ENCODE measurements at regions not wholly inside any gene's neighbourhood (a gene's known extent, or its start where the extent isn't known, plus 50 kb on each side); places are given as distances from the start of the nearest gene placed in this dataset.

DNA sequence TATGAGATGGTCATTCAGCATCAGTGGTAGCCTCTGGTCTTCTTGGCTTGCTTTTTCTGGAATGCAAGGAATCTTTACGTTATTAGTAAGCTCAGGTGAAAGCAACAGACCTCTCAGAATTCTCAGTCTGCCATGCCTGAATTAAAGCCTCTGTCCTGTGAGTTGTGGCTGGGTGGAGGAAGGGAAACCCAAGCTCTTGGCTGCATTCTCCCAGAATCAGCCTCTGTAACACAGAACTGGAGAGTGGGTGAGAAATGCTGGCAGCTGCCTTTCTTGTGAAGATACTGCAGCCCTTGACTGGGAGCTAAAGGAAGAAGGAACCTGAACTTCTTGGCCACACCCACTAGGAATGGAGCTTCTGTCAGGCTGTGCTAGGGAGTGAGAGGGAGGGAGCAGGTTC lies 505.8 kb downstream of the EPHA3 start:
- H3K79me2 ChIP-seq (ENCODE audit: insufficient read depth, low read length) = no peaks in the 10 kb centered on the region
- H3K27ac ChIP-seq (ENCODE audit: extremely low read length, insufficient read depth, low read length) = no peak overlapping the region
- H3K9ac ChIP-seq (ENCODE audit: insufficient read depth, low read depth, low read length) = no peak overlapping the region
- no peaks in the 10 kb centered on the region for H3K4me1 ChIP-seq (ENCODE audit: insufficient read depth, low read length)
- TF ChIP-seq NR2F2 (IDR thresholded peaks at IDR 0.05; ENCODE audit: borderline replicate concordance, low read depth) (no peak), SATB2 (CRISPR knock-in tag; IDR thresholded peaks at IDR 0.05) (no peak), RARA (CRISPR knock-in tag; IDR thresholded peaks at IDR 0.05) (no peak), AGO1 (IDR thresholded peaks at IDR 0.05; ENCODE audit: low read depth, low read length, poor library complexity, severe bottlenecking) (no peak), IKZF1 (IDR thresholded peaks at IDR 0.05) (no peak), NFIC (IDR thresholded peaks at IDR 0.05; ENCODE audit: low read length) (no peak), ZIK1 (CRISPR knock-in tag; IDR thresholded peaks at IDR 0.05; ENCODE audit: borderline replicate concordance, low read depth) (no peak), SUZ12 (IDR thresholded peaks at IDR 0.05; ENCODE audit: low read depth, low read length) (no peak), HOXA9 (CRISPR knock-in tag; IDR thresholded peaks at IDR 0.05; ENCODE audit: borderline replicate concordance) (no peak)
- POLR2A ChIA-PET = no interaction called here
- no peak overlapping the region for H2AFZ ChIP-seq (ENCODE audit: low read length)
- DNase-seq (ENCODE audit: low spot score) (no peak), FAIRE-seq (no peak), ATAC-seq (no peak)
- CTCF ChIA-PET (ENCODE audit: low intra/inter-chr PET ratio, low total read pairs) = no interaction called here
- in situ Hi-C loops (cut with HindIII; ENCODE audit: extremely low pct_ligation_motif_present, low pct_unique_long_range_greater_than_20kb) (no loop called here), intact Hi-C loops (cut with micrococcal nuclease; ENCODE audit: unreplicated experiment) (no loop called here)
- H3K4me3 ChIP-seq (replicated peaks in 1 of 3; ENCODE audit: insufficient read depth in 1 of 3, low read depth in 2 of 3, low read length in 3 of 3) = no peak overlapping the region
- 0% methylated on average over 1 of the region's 1 CpG for WGBS (ENCODE audit: low lambda C conversion rate)
- H3K4me2 ChIP-seq (ENCODE audit: low read depth, low read length) = no peak overlapping the region
- H4K20me1 ChIP-seq (ENCODE audit: insufficient read depth, low read length) = no peaks in the 10 kb centered on the region
- H3K36me3 ChIP-seq (replicated peaks in 1 of 2; ENCODE audit: control insufficient read depth in 1 of 2, insufficient read depth in 2 of 2, low read length in 2 of 2) = no peaks in the 10 kb centered on the region
- no peaks in the 10 kb centered on the region for H3K9me3 ChIP-seq (ENCODE audit: low read length)
- H3K27me3 ChIP-seq (ENCODE audit: control insufficient read depth in 1 of 2, insufficient read depth in 2 of 2, low read length in 2 of 2) = no peaks in the 10 kb centered on the region
- BruUV-seq (replicated peaks) = no TSS peak

DNA sequence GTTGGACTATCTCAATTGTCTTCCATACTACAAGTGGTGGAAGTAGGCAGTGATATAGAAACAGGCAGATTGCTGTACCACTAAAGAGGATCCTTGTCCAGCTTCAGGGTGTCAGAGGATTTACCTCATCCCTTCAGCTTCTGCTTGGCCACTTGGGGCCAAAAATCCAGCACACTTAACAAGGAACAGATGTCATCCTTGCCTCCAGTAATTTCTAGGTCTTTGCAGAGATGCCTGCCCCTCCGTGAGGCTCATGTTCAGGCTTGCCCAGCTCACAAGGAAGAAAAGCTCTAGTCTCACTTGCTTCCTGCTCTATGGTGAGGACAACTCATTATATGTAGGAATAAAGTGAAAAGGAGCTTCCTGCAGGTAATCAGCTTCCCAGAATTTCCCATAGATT lies 510.3 kb downstream of the EPHA3 start:
- 0 out of 5 replicates have a peak, but pooled peaks cover 0 to 3% of the 10 kb centered on the region in 2 experiments for H3K27me3 ChIP-seq (ENCODE audit: control insufficient read depth in 1 of 2, insufficient read depth in 2 of 2, low read length in 2 of 2)
- DNase-seq (ENCODE audit: low spot score) (no peak), ATAC-seq (no peak), FAIRE-seq (no peak)
- no peaks in the 10 kb centered on the region for H3K4me1 ChIP-seq (ENCODE audit: insufficient read depth, low read length)
- no peak overlapping the region for H2AFZ ChIP-seq (ENCODE audit: low read length)
- H3K4me2 ChIP-seq (ENCODE audit: low read depth, low read length) = no peak overlapping the region
- CTCF ChIA-PET (ENCODE audit: low intra/inter-chr PET ratio, low total read pairs) = no interaction called here
- intact Hi-C loops (cut with micrococcal nuclease; ENCODE audit: unreplicated experiment) (no loop called here), in situ Hi-C loops (cut with HindIII; ENCODE audit: extremely low pct_ligation_motif_present, low pct_unique_long_range_greater_than_20kb) (no loop called here)
- H3K36me3 ChIP-seq (replicated peaks in 1 of 2; ENCODE audit: control insufficient read depth in 1 of 2, insufficient read depth in 2 of 2, low read length in 2 of 2) = no peaks in the 10 kb centered on the region
- BruUV-seq (replicated peaks) = no TSS peak
- no peak overlapping the region for H3K27ac ChIP-seq (ENCODE audit: extremely low read length, insufficient read depth, low read length)
- no peak overlapping the region for H3K9ac ChIP-seq (ENCODE audit: insufficient read depth, low read depth, low read length)
- WGBS (ENCODE audit: low lambda C conversion rate) = 60% methylated on average over 1 of the region's 1 CpG
- H3K4me3 ChIP-seq (replicated peaks in 1 of 3; ENCODE audit: insufficient read depth in 1 of 3, low read depth in 2 of 3, low read length in 3 of 3) = no peak overlapping the region
- no peaks in the 10 kb centered on the region for H4K20me1 ChIP-seq (ENCODE audit: insufficient read depth, low read length)
- POLR2A ChIA-PET = no interaction called here
- no peaks in the 10 kb centered on the region for H3K79me2 ChIP-seq (ENCODE audit: insufficient read depth, low read length)
- no peaks in the 10 kb centered on the region for H3K9me3 ChIP-seq (ENCODE audit: low read length)
- TF ChIP-seq KLF13 (CRISPR knock-in tag; IDR thresholded peaks at IDR 0.05) (no peak), HNRNPK (IDR thresholded peaks at IDR 0.05; ENCODE audit: low read depth, low read length, poor library complexity, severe bottlenecking) (no peak), FOSL2 (CRISPR knock-in tag; IDR thresholded peaks at IDR 0.05) (no peak), FOXK2 (IDR thresholded peaks at IDR 0.05) (no peak), SCMH1 (CRISPR knock-in tag; IDR thresholded peaks at IDR 0.05; ENCODE audit: borderline replicate concordance) (no peak), ZNF430 (CRISPR knock-in tag; IDR thresholded peaks at IDR 0.05) (no peak), TBP (CRISPR knock-in tag; IDR thresholded peaks at IDR 0.05) (no peak), EZH2 (conservative IDR thresholded peaks at IDR 0.05; ENCODE audit: low read depth, low read length) (no peak), KAT2B (IDR thresholded peaks at IDR 0.05; ENCODE audit: borderline replicate concordance, low read depth, low read length) (no peak), ZNF549 (CRISPR knock-in tag; IDR thresholded peaks at IDR 0.05) (no peak), CHCHD3 (CRISPR knock-in tag; IDR thresholded peaks at IDR 0.05) (no peak)
- TF ChIP-seq, protein P1, sequence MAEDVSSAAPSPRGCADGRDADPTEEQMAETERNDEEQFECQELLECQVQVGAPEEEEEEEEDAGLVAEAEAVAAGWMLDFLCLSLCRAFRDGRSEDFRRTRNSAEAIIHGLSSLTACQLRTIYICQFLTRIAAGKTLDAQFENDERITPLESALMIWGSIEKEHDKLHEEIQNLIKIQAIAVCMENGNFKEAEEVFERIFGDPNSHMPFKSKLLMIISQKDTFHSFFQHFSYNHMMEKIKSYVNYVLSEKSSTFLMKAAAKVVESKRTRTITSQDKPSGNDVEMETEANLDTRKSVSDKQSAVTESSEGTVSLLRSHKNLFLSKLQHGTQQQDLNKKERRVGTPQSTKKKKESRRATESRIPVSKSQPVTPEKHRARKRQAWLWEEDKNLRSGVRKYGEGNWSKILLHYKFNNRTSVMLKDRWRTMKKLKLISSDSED (CRISPR knock-in tag; IDR thresholded peaks at IDR 0.05) = no peak
- TF ChIP-seq, protein P2, sequence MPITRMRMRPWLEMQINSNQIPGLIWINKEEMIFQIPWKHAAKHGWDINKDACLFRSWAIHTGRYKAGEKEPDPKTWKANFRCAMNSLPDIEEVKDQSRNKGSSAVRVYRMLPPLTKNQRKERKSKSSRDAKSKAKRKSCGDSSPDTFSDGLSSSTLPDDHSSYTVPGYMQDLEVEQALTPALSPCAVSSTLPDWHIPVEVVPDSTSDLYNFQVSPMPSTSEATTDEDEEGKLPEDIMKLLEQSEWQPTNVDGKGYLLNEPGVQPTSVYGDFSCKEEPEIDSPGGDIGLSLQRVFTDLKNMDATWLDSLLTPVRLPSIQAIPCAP (CRISPR knock-in tag; IDR thresholded peaks at IDR 0.05; ENCODE audit: low read depth) = no peak

All from HepG2 (cell line).